ENCODE measurements at regions not wholly inside any gene's neighbourhood (a gene's known extent, or its start where the extent isn't known, plus 50 kb on each side); places are given as distances from the start of the nearest gene placed in this dataset.

DNA sequence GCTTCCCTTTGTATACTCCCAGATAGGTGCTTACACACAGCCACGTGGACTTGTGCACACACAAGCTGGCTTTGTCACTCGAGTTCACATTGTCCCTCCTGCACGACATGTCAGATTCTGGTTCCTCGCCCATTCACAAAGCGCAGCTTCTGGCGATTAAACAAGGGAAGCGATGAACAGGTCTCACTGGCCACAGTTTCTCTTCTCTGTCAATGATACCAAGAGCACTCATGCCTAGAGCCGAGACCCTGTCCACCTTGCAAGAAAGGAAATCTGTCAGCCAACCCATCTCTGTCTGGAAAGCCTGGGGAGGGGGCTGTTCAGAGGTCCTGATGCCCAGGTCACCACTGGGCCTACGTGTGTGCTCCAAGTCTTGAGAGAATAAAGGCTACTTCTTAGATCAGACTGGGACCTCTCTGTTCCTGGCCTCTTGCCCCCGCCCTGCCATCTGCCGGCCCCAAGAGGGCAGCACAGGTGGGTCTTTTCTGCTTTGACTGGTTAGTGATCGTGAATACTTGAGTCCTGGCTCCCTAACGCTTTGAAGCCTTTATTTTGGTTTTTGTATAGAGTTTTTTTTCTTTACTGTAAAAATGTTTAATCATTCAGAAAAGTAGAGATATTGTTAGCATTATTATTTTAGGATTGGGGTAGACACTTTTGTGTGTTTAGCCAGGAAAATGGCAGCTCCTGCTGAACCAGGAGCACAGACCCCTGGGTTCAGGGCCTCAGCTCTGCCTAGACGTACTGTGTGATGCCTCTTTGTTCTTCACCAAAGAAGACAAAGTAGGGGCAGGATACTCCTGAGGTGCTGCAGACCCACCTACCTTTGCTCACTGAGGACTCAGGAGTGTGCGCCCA, 104.7 kb downstream of the MRM1 start:
- Histone ChIP-seq H3K36me3 (ENCODE audit: control insufficient read depth in 2 of 3, insufficient read depth in 3 of 3, low read length in 3 of 3) (no peaks in the 10 kb centered on the region), H3K4me3 (ENCODE audit: low read length in 3 of 3) (no peak overlapping the region), H3K9me3 (ENCODE audit: control insufficient read depth in 2 of 3, insufficient read depth in 1 of 3, low read length in 3 of 3) (no peaks in the 10 kb centered on the region), H3K9ac (ENCODE audit: low read length in 3 of 3) (no peak overlapping the region), H3K27ac (ENCODE audit: low read depth in 2 of 2, low read length in 2 of 2) (no peak overlapping the region), H3K27me3 (ENCODE audit: control insufficient read depth, insufficient read depth, low read length) (no peaks in the 10 kb centered on the region), H3K4me1 (ENCODE audit: control insufficient read depth in 2 of 3, insufficient read depth in 2 of 3, low read depth in 1 of 3, low read length in 3 of 3) (peaks cover 0 to 3% (median 0%) of the 10 kb centered on the region in 3 donors)
- DNase-seq (peak in 4 of 5 donors; percentile 62 to 73 (median 70)), FAIRE-seq (no peak)
- intact Hi-C loops (cut with DNase I): no loop called here
- TF ChIP-seq, protein P1, sequence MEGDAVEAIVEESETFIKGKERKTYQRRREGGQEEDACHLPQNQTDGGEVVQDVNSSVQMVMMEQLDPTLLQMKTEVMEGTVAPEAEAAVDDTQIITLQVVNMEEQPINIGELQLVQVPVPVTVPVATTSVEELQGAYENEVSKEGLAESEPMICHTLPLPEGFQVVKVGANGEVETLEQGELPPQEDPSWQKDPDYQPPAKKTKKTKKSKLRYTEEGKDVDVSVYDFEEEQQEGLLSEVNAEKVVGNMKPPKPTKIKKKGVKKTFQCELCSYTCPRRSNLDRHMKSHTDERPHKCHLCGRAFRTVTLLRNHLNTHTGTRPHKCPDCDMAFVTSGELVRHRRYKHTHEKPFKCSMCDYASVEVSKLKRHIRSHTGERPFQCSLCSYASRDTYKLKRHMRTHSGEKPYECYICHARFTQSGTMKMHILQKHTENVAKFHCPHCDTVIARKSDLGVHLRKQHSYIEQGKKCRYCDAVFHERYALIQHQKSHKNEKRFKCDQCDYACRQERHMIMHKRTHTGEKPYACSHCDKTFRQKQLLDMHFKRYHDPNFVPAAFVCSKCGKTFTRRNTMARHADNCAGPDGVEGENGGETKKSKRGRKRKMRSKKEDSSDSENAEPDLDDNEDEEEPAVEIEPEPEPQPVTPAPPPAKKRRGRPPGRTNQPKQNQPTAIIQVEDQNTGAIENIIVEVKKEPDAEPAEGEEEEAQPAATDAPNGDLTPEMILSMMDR (IDR thresholded peaks at IDR 0.05; ENCODE audit: borderline replicate concordance, extremely low read depth, insufficient read depth): peak; percentile 43

DNA sequence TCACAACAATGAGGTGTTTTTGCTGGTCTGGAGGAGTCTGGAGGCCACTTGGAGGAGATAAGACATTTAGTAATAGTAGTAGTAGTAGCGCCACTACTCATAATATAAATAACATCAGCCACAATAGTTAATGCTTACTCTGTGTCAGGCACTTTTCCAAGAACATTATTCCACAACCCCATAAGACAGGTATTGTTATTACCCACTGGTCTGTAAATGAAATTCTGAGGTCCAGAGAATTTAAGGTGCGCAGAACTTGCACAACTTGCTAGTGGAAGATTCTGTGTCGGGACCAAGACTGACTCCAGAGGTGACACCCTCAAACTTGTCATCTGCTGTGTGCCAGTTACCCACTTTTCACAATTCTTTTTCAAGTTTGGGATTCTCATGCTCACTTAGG, 106.5 kb downstream of the MRM1 start:
- Histone ChIP-seq H3K9me3 (ENCODE audit: control insufficient read depth in 2 of 3, insufficient read depth in 1 of 3, low read length in 3 of 3) (no peaks in the 10 kb centered on the region), H3K27ac (ENCODE audit: low read depth in 2 of 2, low read length in 2 of 2) (no peak overlapping the region), H3K36me3 (ENCODE audit: control insufficient read depth in 2 of 3, insufficient read depth in 3 of 3, low read length in 3 of 3) (no peaks in the 10 kb centered on the region), H3K27me3 (ENCODE audit: control insufficient read depth, insufficient read depth, low read length) (no peaks in the 10 kb centered on the region), H3K9ac (ENCODE audit: low read length in 3 of 3) (no peak overlapping the region), H3K4me3 (ENCODE audit: low read length in 3 of 3) (no peak overlapping the region), H3K4me1 (ENCODE audit: control insufficient read depth in 2 of 3, insufficient read depth in 2 of 3, low read depth in 1 of 3, low read length in 3 of 3) (peaks cover 0 to 3% (median 0%) of the 10 kb centered on the region in 3 donors)
- FAIRE-seq (no peak), DNase-seq (no peak)
- intact Hi-C loops (cut with DNase I): no loop called here
- TF ChIP-seq, protein P1 (IDR thresholded peaks at IDR 0.05; ENCODE audit: borderline replicate concordance, extremely low read depth, insufficient read depth): no peak

DNA sequence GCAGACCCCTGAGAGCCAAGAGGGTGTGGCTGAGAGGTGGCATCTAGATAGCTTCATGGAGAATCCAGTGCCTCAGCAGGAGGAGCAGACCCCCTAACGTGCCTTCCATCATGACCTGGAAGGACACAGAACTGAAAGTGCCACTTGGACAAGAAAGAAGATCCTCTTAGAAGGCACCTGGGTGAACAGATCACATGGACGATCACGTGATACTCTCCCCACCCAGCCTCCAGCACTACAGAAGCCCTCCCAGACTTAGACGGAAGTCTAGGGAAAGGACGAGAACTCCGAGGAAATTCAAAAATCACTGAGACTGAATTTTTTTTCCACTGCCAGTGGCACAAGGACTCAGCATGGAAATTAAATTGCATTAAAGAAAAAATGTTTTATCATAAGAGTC, 113.4 kb downstream of the MRM1 start:
- Histone ChIP-seq H3K27me3 (ENCODE audit: control insufficient read depth, insufficient read depth, low read length) (no peaks in the 10 kb centered on the region), H3K36me3 (ENCODE audit: control insufficient read depth in 2 of 3, insufficient read depth in 3 of 3, low read length in 3 of 3) (no peaks in the 10 kb centered on the region), H3K9ac (ENCODE audit: low read length in 3 of 3) (no peak overlapping the region), H3K4me1 (ENCODE audit: control insufficient read depth in 2 of 3, insufficient read depth in 2 of 3, low read depth in 1 of 3, low read length in 3 of 3) (no peaks in the 10 kb centered on the region), H3K9me3 (ENCODE audit: control insufficient read depth in 2 of 3, insufficient read depth in 1 of 3, low read length in 3 of 3) (no peaks in the 10 kb centered on the region), H3K27ac (ENCODE audit: low read depth in 2 of 2, low read length in 2 of 2) (no peak overlapping the region), H3K4me3 (ENCODE audit: low read length in 3 of 3) (no peak overlapping the region)
- FAIRE-seq (no peak), DNase-seq (no peak)
- TF ChIP-seq, protein P1 (IDR thresholded peaks at IDR 0.05; ENCODE audit: borderline replicate concordance, extremely low read depth, insufficient read depth): no peak
- intact Hi-C loops (cut with DNase I): no loop called here

Measured in kidney (tissue), 13 donors.